ENCODE measurements at regions not wholly inside any gene's neighbourhood (a gene's known extent, or its start where the extent isn't known, plus 50 kb on each side); places are given as distances from the start of the nearest gene placed in this dataset.

GRCh38 chr6:91278416-91278815, 691.5 kb upstream of the MAP3K7 start:
- H3K79me1 ChIP-seq (ENCODE audit: low read depth, low read length), result no peaks in the 10 kb centered on the region
- no peak overlapping the region; the same call in 1 of the 2 replicates for H2AK5ac ChIP-seq (ENCODE audit: low read depth, low read length)
- H2BK20ac ChIP-seq (ENCODE audit: low read length), result no peak overlapping the region
- no peak overlapping the region for H2BK120ac ChIP-seq (replicated peaks; ENCODE audit: low read depth, low read length)
- no peak overlapping the region for H2AFZ ChIP-seq (ENCODE audit: low read length)
- TF ChIP-seq RNF2 (IDR thresholded peaks at IDR 0.05; ENCODE audit: borderline replicate concordance, low read depth, low read length, missing control alignments, poor library complexity, severe bottlenecking) (no peak), MAFK (IDR thresholded peaks at IDR 0.05; ENCODE audit: low read depth, low read length) (no peak), RBBP5 (IDR thresholded peaks at IDR 0.05; ENCODE audit: borderline replicate concordance, low read depth, low read length) (no peak), EP300 (IDR thresholded peaks at IDR 0.05; ENCODE audit: borderline replicate concordance in 1 of 2, low read depth in 2 of 2, low read length in 2 of 2) (no peak), JUND (IDR thresholded peaks at IDR 0.05; ENCODE audit: low read length) (no peak)
- 97% methylated on average over 2 of the region's 2 CpGs; no CpG with 5 or more reads in 1 of the 2 experiments for WGBS, 2 experiments (ENCODE audit: extremely low coverage in 1 of 2, insufficient coverage in 1 of 2, insufficient read length in 1 of 2, insufficient replicate concordance in 2 of 2, low coverage in 1 of 2, low lambda C conversion rate in 2 of 2, missing lambda C conversion rate in 1 of 2)
- no peak overlapping the region for H4K8ac ChIP-seq (ENCODE audit: extremely low read depth, insufficient read depth, low read length)
- H2BK5ac ChIP-seq (ENCODE audit: low read depth, low read length), result no peak overlapping the region
- no peak overlapping the region for H3K14ac ChIP-seq (ENCODE audit: insufficient read length)
- H3K56ac ChIP-seq (replicated peaks; ENCODE audit: insufficient read length, low read depth, low read length), result no peak overlapping the region
- H2BK12ac ChIP-seq (ENCODE audit: low read depth, low read length), result no peak overlapping the region
- no peak overlapping the region for H3K9ac ChIP-seq (replicated peaks in 1 of 4; ENCODE audit: extremely low read depth in 1 of 4, low read depth in 3 of 4, low read length in 3 of 4)
- no peak overlapping the region for H3K27ac ChIP-seq (ENCODE audit: low read depth, low read length)
- no peak overlapping the region for H3K18ac ChIP-seq (ENCODE audit: extremely low read depth, low read length)
- FAIRE-seq (no peak), DNase-seq (ENCODE audit: low read depth in 1 of 2, low spot score in 2 of 2) (no peak)
- ChIA-PET POLR2A (ENCODE audit: partially characterized antibody) (no interaction called here), CTCF (ENCODE audit: partially characterized antibody) (interaction anchor here (0.9 to 5.7 kb wide), 8 partner anchors 11 to 881 kb away, joined by 3 to 33 read pairs (median 4); no protein-coding TSS in a partner anchor)
- H3K4me2 ChIP-seq (ENCODE audit: insufficient read depth in 1 of 2, low read depth in 2 of 2, low read length in 2 of 2), result no peak overlapping the region
- H3K9me3 ChIP-seq (ENCODE audit: insufficient read depth in 2 of 2, low read depth in 1 of 2, low read length in 1 of 2), result no peaks in the 10 kb centered on the region
- peaks cover 0 to 10% (median 4%) of the 10 kb centered on the region in 4 experiments; a peak in 3 of 7 replicates for H3K4me1 ChIP-seq (replicated peaks in 1 of 4; ENCODE audit: control insufficient read depth in 3 of 4, insufficient read depth in 4 of 4, low read length in 3 of 4)
- no peaks in the 10 kb centered on the region for H3K79me2 ChIP-seq (ENCODE audit: control insufficient read depth in 1 of 2, insufficient read depth in 2 of 2, low read length in 2 of 2)
- no peaks in the 10 kb centered on the region for H3K23me2 ChIP-seq (ENCODE audit: low read depth, low read length)
- no peak overlapping the region for H4K5ac ChIP-seq (ENCODE audit: insufficient read length, low read depth, low read length)
- no peak overlapping the region for H2BK15ac ChIP-seq (ENCODE audit: low read length)
- no peak overlapping the region for H4K91ac ChIP-seq (replicated peaks; ENCODE audit: insufficient read length, low read length)
- peaks cover 0 to 2% (median 0%) of the 10 kb centered on the region in 4 experiments; a peak in 1 of 7 replicates for H3K27me3 ChIP-seq (replicated peaks in 1 of 4; ENCODE audit: control insufficient read depth in 3 of 4, extremely low read depth in 1 of 4, insufficient read depth in 3 of 4, low read length in 3 of 4)
- no peak overlapping the region for H3K4ac ChIP-seq (replicated peaks; ENCODE audit: insufficient read length, low read depth, low read length)
- H4K20me1 ChIP-seq (replicated peaks in 1 of 2; ENCODE audit: control insufficient read depth in 1 of 2, insufficient read depth in 2 of 2, low read length in 2 of 2), result no peaks in the 10 kb centered on the region
- H3K36me3 ChIP-seq (ENCODE audit: control insufficient read depth in 2 of 4, insufficient read depth in 4 of 4, low read length in 3 of 4), result no peaks in the 10 kb centered on the region
- H3K4me3 ChIP-seq (ENCODE audit: extremely low read depth in 1 of 4, insufficient read depth in 2 of 4, low read depth in 3 of 4, low read length in 4 of 4), result no peak overlapping the region
- no peak overlapping the region for H3K23ac ChIP-seq (ENCODE audit: insufficient read length)

Measured in H1 (cell line).